ENCODE measurements at regions not wholly inside any gene's neighbourhood (a gene's known extent, or its start where the extent isn't known, plus 50 kb on each side); places are given as distances from the start of the nearest gene placed in this dataset.

DNA sequence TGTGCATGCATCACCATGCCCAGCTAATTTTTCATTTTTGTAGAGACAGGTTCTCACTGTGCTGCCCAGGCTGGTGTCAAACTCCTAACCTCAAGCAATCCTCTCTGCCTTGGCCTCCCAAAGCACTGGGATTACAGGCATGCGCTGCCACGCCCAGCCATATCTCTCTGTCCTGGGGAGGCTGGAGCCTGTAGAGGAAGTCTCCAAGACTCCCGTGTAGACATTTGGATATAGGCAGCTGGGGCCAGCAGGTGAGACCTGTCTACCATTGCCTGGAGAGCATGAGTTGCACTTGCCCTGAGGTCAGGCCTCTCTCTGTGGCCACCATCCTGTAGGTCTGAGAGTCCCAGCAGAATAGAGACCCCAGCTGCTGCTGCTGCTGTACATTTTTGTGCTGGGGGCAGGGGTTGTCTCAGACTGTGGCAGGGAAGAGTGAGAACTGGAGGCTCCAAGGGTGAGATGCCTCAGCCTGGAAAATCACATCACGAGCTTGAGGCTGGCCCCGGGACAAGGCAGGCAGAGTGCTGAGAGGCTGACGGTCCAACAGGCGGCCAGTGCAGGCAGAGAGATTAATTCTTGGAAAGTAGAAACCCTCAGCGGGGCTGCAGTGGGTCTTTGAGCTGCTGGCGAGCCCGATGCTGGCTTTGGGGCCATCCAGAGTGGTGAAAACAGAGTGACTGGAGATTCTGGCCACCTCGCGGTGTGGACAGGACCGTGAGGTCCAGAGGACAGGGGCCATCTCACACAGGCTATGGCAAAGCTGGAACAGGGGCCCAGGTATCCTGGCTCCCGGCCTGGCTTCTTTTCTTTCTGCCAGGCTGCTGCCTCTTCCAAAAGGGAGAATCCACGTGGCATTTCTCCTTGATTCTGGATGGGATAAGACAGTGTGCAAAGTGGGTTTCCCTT, 60.9 kb downstream of the TMEM270 start:
- DNase-seq (no peak), ATAC-seq (ENCODE audit: low read depth) (no peak)
- ChIA-PET POLR2A (ENCODE audit: unreplicated experiment) (no interaction called here), CTCF (no interaction called here)
- in situ Hi-C loops (cut with MboI; ENCODE audit: low sequenced_read_pairs): no loop called here
- Histone ChIP-seq H2BK20ac (ENCODE audit: low read depth, low read length) (no peak overlapping the region), H3K4me3 (ENCODE audit: insufficient read depth, low read depth, low read length) (no peak overlapping the region), H4K5ac (ENCODE audit: low read depth, low read length) (no peak overlapping the region), H2BK5ac (ENCODE audit: low read depth, low read length, poor library complexity, severe bottlenecking) (no peak overlapping the region), H3K79me1 (ENCODE audit: low read depth in 1 of 2, low read length in 2 of 2) (no peaks in the 10 kb centered on the region), H2BK15ac (ENCODE audit: low read depth, low read length) (no peak overlapping the region), H3K4ac (ENCODE audit: low read depth, low read length) (no peak overlapping the region), H3K14ac (replicated peaks; ENCODE audit: low read depth, low read length) (no peak overlapping the region), H3K4me1 (ENCODE audit: control insufficient read depth, insufficient read depth, low read length) (peaks cover 2% of the 10 kb centered on the region; the same call in 1 of the 2 replicates), H3K9me3 (ENCODE audit: control insufficient read depth, insufficient read depth, low read length) (peaks cover 1% of the 10 kb centered on the region; the same call in 1 of the 2 replicates), H3K56ac (ENCODE audit: extremely low read depth, insufficient read depth, low read length) (no peak overlapping the region), H3K36me3 (ENCODE audit: control insufficient read depth, insufficient read depth, low read length) (no peaks in the 10 kb centered on the region), H4K91ac (ENCODE audit: insufficient read depth, low read depth, low read length) (no peak overlapping the region), H4K8ac (ENCODE audit: low read depth in 2 of 2, low read length in 2 of 2) (no peak overlapping the region), H3K9ac (ENCODE audit: low read depth, low read length) (no peak overlapping the region), H3K23ac (ENCODE audit: low read depth, low read length) (no peak overlapping the region), H3K9me1 (ENCODE audit: insufficient read depth, low read length) (no peaks in the 10 kb centered on the region), H4K20me1 (ENCODE audit: insufficient read depth, low read length) (no peaks in the 10 kb centered on the region), H2BK120ac (ENCODE audit: low read depth, low read length) (no peak overlapping the region), H2AFZ (replicated peaks; ENCODE audit: low read length, poor library complexity) (no peak overlapping the region), H3K27ac (ENCODE audit: insufficient read depth, low read length) (no peak overlapping the region), H3K27me3 (ENCODE audit: control insufficient read depth, insufficient read depth, low read length) (peaks cover 13% of the 10 kb centered on the region), H2AK5ac (ENCODE audit: low read depth, low read length) (no peak overlapping the region; the same call in 1 of the 2 replicates), H3K18ac (ENCODE audit: low read depth, low read length) (no peak overlapping the region), H3K4me2 (ENCODE audit: low read depth, low read length) (no peak overlapping the region), H2AK9ac (replicated peaks; ENCODE audit: low read depth, low read length, poor library complexity) (no peak overlapping the region)
- intact Hi-C loops (cut with micrococcal nuclease): no loop called here
- dilution Hi-C loops (cut with HindIII; ENCODE audit: low sequenced_read_pairs, unreplicated experiment): no loop called here
- no peak for TF ChIP-seq NFE2L2 (IDR thresholded peaks at IDR 0.05; ENCODE audit: low read depth, low read length)
- no peak for TF ChIP-seq RFX5 (IDR thresholded peaks at IDR 0.05; ENCODE audit: low read depth, low read length)
- TF ChIP-seq, protein P1, sequence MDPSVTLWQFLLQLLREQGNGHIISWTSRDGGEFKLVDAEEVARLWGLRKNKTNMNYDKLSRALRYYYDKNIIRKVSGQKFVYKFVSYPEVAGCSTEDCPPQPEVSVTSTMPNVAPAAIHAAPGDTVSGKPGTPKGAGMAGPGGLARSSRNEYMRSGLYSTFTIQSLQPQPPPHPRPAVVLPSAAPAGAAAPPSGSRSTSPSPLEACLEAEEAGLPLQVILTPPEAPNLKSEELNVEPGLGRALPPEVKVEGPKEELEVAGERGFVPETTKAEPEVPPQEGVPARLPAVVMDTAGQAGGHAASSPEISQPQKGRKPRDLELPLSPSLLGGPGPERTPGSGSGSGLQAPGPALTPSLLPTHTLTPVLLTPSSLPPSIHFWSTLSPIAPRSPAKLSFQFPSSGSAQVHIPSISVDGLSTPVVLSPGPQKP (IDR thresholded peaks at IDR 0.05; ENCODE audit: borderline replicate concordance, low read depth, low read length): no peak
- no peak for TF ChIP-seq SMC3 (IDR thresholded peaks at IDR 0.05; ENCODE audit: low read depth, low read length)
- TF ChIP-seq RCOR1 (IDR thresholded peaks at IDR 0.05; ENCODE audit: insufficient replicate concordance, low read length): no peak
- TF ChIP-seq MAZ (IDR thresholded peaks at IDR 0.05; ENCODE audit: borderline replicate concordance, low read depth, low read length): no peak
- TF ChIP-seq, protein P2, sequence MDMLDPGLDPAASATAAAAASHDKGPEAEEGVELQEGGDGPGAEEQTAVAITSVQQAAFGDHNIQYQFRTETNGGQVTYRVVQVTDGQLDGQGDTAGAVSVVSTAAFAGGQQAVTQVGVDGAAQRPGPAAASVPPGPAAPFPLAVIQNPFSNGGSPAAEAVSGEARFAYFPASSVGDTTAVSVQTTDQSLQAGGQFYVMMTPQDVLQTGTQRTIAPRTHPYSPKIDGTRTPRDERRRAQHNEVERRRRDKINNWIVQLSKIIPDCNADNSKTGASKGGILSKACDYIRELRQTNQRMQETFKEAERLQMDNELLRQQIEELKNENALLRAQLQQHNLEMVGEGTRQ (IDR thresholded peaks at IDR 0.05; ENCODE audit: low read depth, low read length): no peak
- no peak for TF ChIP-seq BHLHE40 (IDR thresholded peaks at IDR 0.05; ENCODE audit: low read depth, low read length)
- no peak for TF ChIP-seq FOS (IDR thresholded peaks at IDR 0.05; ENCODE audit: low read depth, low read length)
- TF ChIP-seq MXI1 (IDR thresholded peaks at IDR 0.05; ENCODE audit: borderline replicate concordance, low read depth, low read length): no peak
- TF ChIP-seq CEBPB (IDR thresholded peaks at IDR 0.05; ENCODE audit: low read depth, low read length): no peak
- TF ChIP-seq POLR2A (IDR thresholded peaks at IDR 0.05; ENCODE audit: low read depth, low read length): no peak
- no peak for TF ChIP-seq RAD21 (IDR thresholded peaks at IDR 0.05; ENCODE audit: low read length)
- TF ChIP-seq, protein P3, sequence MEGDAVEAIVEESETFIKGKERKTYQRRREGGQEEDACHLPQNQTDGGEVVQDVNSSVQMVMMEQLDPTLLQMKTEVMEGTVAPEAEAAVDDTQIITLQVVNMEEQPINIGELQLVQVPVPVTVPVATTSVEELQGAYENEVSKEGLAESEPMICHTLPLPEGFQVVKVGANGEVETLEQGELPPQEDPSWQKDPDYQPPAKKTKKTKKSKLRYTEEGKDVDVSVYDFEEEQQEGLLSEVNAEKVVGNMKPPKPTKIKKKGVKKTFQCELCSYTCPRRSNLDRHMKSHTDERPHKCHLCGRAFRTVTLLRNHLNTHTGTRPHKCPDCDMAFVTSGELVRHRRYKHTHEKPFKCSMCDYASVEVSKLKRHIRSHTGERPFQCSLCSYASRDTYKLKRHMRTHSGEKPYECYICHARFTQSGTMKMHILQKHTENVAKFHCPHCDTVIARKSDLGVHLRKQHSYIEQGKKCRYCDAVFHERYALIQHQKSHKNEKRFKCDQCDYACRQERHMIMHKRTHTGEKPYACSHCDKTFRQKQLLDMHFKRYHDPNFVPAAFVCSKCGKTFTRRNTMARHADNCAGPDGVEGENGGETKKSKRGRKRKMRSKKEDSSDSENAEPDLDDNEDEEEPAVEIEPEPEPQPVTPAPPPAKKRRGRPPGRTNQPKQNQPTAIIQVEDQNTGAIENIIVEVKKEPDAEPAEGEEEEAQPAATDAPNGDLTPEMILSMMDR (conservative IDR thresholded peaks at IDR 0.05; ENCODE audit: low read depth, low read length): no peak
- BruUV-seq (replicated peaks): no TSS peak
- WGBS, 2 experiments (ENCODE audit: extremely low coverage in 2 of 2, insufficient read length in 1 of 2): 60% methylated on average over 10 of the region's 15 CpGs; no CpG with 5 or more reads in 1 of the 2 experiments

All from IMR-90 (cell line).